ENCODE measurements at regions not wholly inside any gene's neighbourhood (a gene's known extent, or its start where the extent isn't known, plus 50 kb on each side); places are given as distances from the start of the nearest gene placed in this dataset.

- no peak for TF ChIP-seq CTCF (IDR thresholded peaks at IDR 0.05)
- H3K36me3 Mint-ChIP-seq (ENCODE audit: low read depth), result no peaks in the 10 kb centered on the region
- H3K4me3 Mint-ChIP-seq, result no peak overlapping the region
- no peaks in the 10 kb centered on the region for H3K4me1 Mint-ChIP-seq (ENCODE audit: low read depth)
- no peaks in the 10 kb centered on the region for H3K9me3 Mint-ChIP-seq
- H3K27ac Mint-ChIP-seq, result no peak overlapping the region
- DNase-seq, result no peak
- peaks cover 15% of the 10 kb centered on the region for H3K27me3 Mint-ChIP-seq (ENCODE audit: insufficient read depth)
Measured at GRCh38 chr3:134743006-134743405, 52.1 kb upstream of the EPHB1 start.

Data from HFFc6 (cell line).